K562 (cell line): ENCODE measurements at regions not wholly inside any gene's neighbourhood (a gene's known extent, or its start where the extent isn't known, plus 50 kb on each side); places are given as distances from the start of the nearest gene placed in this dataset.

ENCODE experiments used
- ATAC-seq: fragments of 200-7000 bp; cut with Tn5 transposase; 3 replicates; pipeline ENCODE4 v1.9.1; 2020; ENCODE audit warnings: moderate library complexity
- BruUV-seq: library from RNA; stranded (reverse); fragments of 400-500 nt; replicated peaks from 2 replicates; lab custom pipeline; 2021; lab: Mats Ljungman, UMichigan
- CTCF ChIA-PET: fragments of 300-600 bp; formaldehyde crosslinking; extraction: SDS; loops from one replicate; lab custom pipeline; 2021; ENCODE audit warnings: low intra/inter-chr PET ratio; lab: Yijun Ruan, JAX
- POLR2A ChIA-PET: fragments of 300-600, 350-650 bp; sonication (Branson Sonifier 250); formaldehyde crosslinking; extraction: SDS; loops from one replicate; lab custom pipeline; 2021; ENCODE audit warnings: antibody characterized with exemption, inconsistent platforms; lab: Yijun Ruan, JAX
- DNase-seq, 4 experiments: peaks; one replicate each; pipeline versions ENCODE4 v3.0.0 to v3.0.0-alpha.2; 2011 to 2018; ENCODE audit warnings: low spot score in 3 of 4, mixed read lengths in 3 of 4; ENCODE audit errors: extremely low read depth in 1 of 4
- FAIRE-seq: peaks from 2 replicates; lab custom pipeline; 2011; peaks lifted over from hg19 to GRCh38; lab: Jason Lieb, UNC
- H2AFZ ChIP-seq: 2 replicates; pipeline ENCODE4 v1.6.0; 2011; ENCODE audit warnings: low read depth, low read length, control low read depth, inconsistent platforms
- H3K27ac ChIP-seq: fragments of 200-600 bp; 3 replicates; pipeline ENCODE4 v1.8.0; 2011; ENCODE audit warnings: low read depth, mild to moderate bottlenecking, control low read depth, inconsistent platforms, low read length, moderate library complexity, mixed read lengths; ENCODE audit errors: extremely low read depth
- H3K27me3 ChIP-seq, 2 experiments: fragments of 300-600 bp in 1 of 2; 2 replicates in 1 of 2; 3 replicates in 1 of 2; pipeline versions ENCODE4 v1.6.0 to v1.8.0; 2011; ENCODE audit warnings: inconsistent platforms in 2 of 2, low read length in 2 of 2, mild to moderate bottlenecking in 1 of 2, mixed read lengths in 1 of 2, moderate library complexity in 1 of 2; ENCODE audit not compliant: control insufficient read depth in 2 of 2, insufficient read depth in 2 of 2
- H3K36me3 ChIP-seq: fragments of 300-600 bp; 3 replicates; pipeline ENCODE4 v1.8.0; 2011; ENCODE audit warnings: mild to moderate bottlenecking, low read length, inconsistent platforms; ENCODE audit not compliant: control insufficient read depth, insufficient read depth
- H3K4me1 ChIP-seq, 2 experiments: fragments of 200-600 bp in 1 of 2; replicated peaks in 1 of 2; 2 replicates in 1 of 2; 3 replicates in 1 of 2; pipeline versions ENCODE4 v1.5.1 to v1.8.0; 2011; ENCODE audit warnings: inconsistent platforms in 2 of 2, low read length in 2 of 2, mild to moderate bottlenecking in 1 of 2, mixed read lengths in 1 of 2, moderate library complexity in 1 of 2; ENCODE audit not compliant: control insufficient read depth in 2 of 2, insufficient read depth in 2 of 2
- H3K4me2 ChIP-seq: 2 replicates; pipeline ENCODE4 v1.6.1; 2011; ENCODE audit warnings: low read length, control low read depth, inconsistent platforms, mixed read lengths; ENCODE audit not compliant: insufficient read depth
- H3K4me3 ChIP-seq: fragments of 200-600 bp; sonication (generic), shearing (Covaris generic); 2 replicates; pipeline ENCODE4 v1.5.1; 2016; ENCODE audit warnings: control low read depth, inconsistent platforms
- H3K79me2 ChIP-seq: fragments of 200-600 bp; 3 replicates; pipeline ENCODE4 v1.8.0; 2011; ENCODE audit warnings: low read length, inconsistent platforms; ENCODE audit not compliant: control insufficient read depth, insufficient read depth
- H3K9ac ChIP-seq, 2 experiments: 2 replicates each; pipeline versions ENCODE4 v1.6.0 to v1.6.1; 2011; ENCODE audit warnings: low read depth in 2 of 2, low read length in 2 of 2, control low read depth in 1 of 2, inconsistent platforms in 1 of 2, mild to moderate bottlenecking in 1 of 2, mixed read lengths in 1 of 2; ENCODE audit not compliant: insufficient read depth in 1 of 2
- H3K9me1 ChIP-seq: one replicate; pipeline ENCODE4 v1.6.0; 2011; ENCODE audit warnings: inconsistent platforms, mild to moderate bottlenecking, low read length, moderate library complexity; ENCODE audit not compliant: control insufficient read depth, insufficient read depth
- H3K9me3 ChIP-seq: replicated peaks from 2 replicates; pipeline ENCODE4 v1.5.1; 2011; ENCODE audit warnings: low read depth, low read length, inconsistent platforms; ENCODE audit not compliant: control insufficient read depth, insufficient read depth
- H4K20me1 ChIP-seq: replicated peaks from 2 replicates; pipeline ENCODE4 v1.6.1; 2011; ENCODE audit warnings: low read length, inconsistent platforms, mixed read lengths; ENCODE audit not compliant: control insufficient read depth, insufficient read depth
- ARHGAP35 ChIP-seq: fragments of 450-650 bp; IDR thresholded peaks from 2 replicates; pipeline ENCODE4 v1.6.1; 2018; ENCODE audit not compliant: partially characterized antibody
- CBX1 ChIP-seq: sonication (generic); IDR thresholded peaks from 2 replicates; pipeline ENCODE4 v1.6.1; 2016; ENCODE audit warnings: antibody characterized with exemption, low read depth, mild to moderate bottlenecking
- ZBTB40 ChIP-seq, 2 experiments: fragments of 450-650 bp in 1 of 2; sonication (generic) in 1 of 2; formaldehyde crosslinking in 1 of 2; IDR thresholded peaks; 2 replicates each; pipeline versions ENCODE4 v1.7.1 to v1.9.0; 2016 to 2022; ENCODE audit warnings: inconsistent platforms in 1 of 2, mild to moderate bottlenecking in 1 of 2, missing genetic modification reagents in 1 of 2
- WGBS: fragments of 100-300 bp; shearing (Covaris generic); methylation state at CpG from one replicate; pipeline ENCODE4 v1.1.6; 2016; ENCODE audit warnings: low coverage, mixed read lengths; ENCODE audit not compliant: insufficient coverage; ENCODE audit errors: missing lambda C conversion rate; 5-methylcytosine and 5-hydroxymethylcytosine counted together
- in situ Hi-C: fragments of 300-500 bp; cut with MboI; formaldehyde crosslinking; loops from 4 replicates; pipeline ENCODE4 v1.15.0; 2018; ENCODE audit warnings: inconsistent platforms, mixed read lengths
- intact Hi-C: fragments of 100-400 bp; cut with micrococcal nuclease; formaldehyde crosslinking; loops from 2 replicates; pipeline ENCODE4 v1.14.2; 2022

- intact Hi-C loops (no loop called here), in situ Hi-C loops (no loop called here)
- FAIRE-seq (no peak), DNase-seq (no peak), ATAC-seq (no peak)
- H4K20me1 ChIP-seq = no peaks in the 10 kb centered on the region
- no peak overlapping the region for H3K27ac ChIP-seq
- H3K9me3 ChIP-seq = 0 out of 2 replicates have a peak, but pooled peaks cover 2% of the 10 kb centered on the region
- no peaks in the 10 kb centered on the region for H3K36me3 ChIP-seq
- no peak overlapping the region for H2AFZ ChIP-seq
- BruUV-seq = no TSS peak
- H3K9ac ChIP-seq = no peak overlapping the region
- no peak overlapping the region for H3K4me3 ChIP-seq
- no peaks in the 10 kb centered on the region for H3K9me1 ChIP-seq
- H3K4me1 ChIP-seq = no peaks in the 10 kb centered on the region
- H3K4me2 ChIP-seq = no peak overlapping the region
- H3K79me2 ChIP-seq = no peaks in the 10 kb centered on the region
- no peak for TF ChIP-seq CBX1
- H3K27me3 ChIP-seq = no peaks in the 10 kb centered on the region
- POLR2A ChIA-PET = no interaction called here
- CTCF ChIA-PET = no interaction called here
Measured at GRCh38 chr4:143023239-143023918, 161.3 kb upstream of the USP38 start.

- no peak overlapping the region for H2AFZ ChIP-seq
- peak; percentile 60 for ATAC-seq
- TF ChIP-seq ARHGAP35 (no peak), ZBTB40 (IDR thresholded peaks at IDR 0.05) (no peak), ZBTB40 (CRISPR knock-in tag; IDR thresholded peaks at IDR 0.05) (no peak)
Measured at GRCh38 chr4:143025081-143025704, 159.5 kb upstream of the USP38 start.

More at GRCh38 chr4:143025081-143025704, 159.5 kb upstream of the USP38 start:
- H3K36me3 ChIP-seq = no peaks in the 10 kb centered on the region
- no peak overlapping the region for H3K4me2 ChIP-seq
- BruUV-seq = no TSS peak
- no peak overlapping the region for H3K4me3 ChIP-seq
- no peaks in the 10 kb centered on the region for H4K20me1 ChIP-seq
- WGBS = 0% methylated on average over 3 of the region's 3 CpGs
- ChIA-PET POLR2A (no interaction called here), CTCF (no interaction called here)
- peak in 1 of 4 experiments; percentile 17 for DNase-seq
- H3K27ac ChIP-seq = no peak overlapping the region
- in situ Hi-C loops = no loop called here
- no peak for FAIRE-seq
- no peaks in the 10 kb centered on the region for H3K9me1 ChIP-seq
- H3K4me1 ChIP-seq = no peaks in the 10 kb centered on the region
- no peak overlapping the region for H3K9ac ChIP-seq
- intact Hi-C loops = no loop called here
- H3K27me3 ChIP-seq = no peaks in the 10 kb centered on the region
- 0 out of 2 replicates have a peak, but pooled peaks cover 2% of the 10 kb centered on the region for H3K9me3 ChIP-seq
- H3K79me2 ChIP-seq = no peaks in the 10 kb centered on the region
